ENCODE measurements at regions not wholly inside any gene's neighbourhood (a gene's known extent, or its start where the extent isn't known, plus 50 kb on each side); places are given as distances from the start of the nearest gene placed in this dataset.

- no peak for DNase-seq (ENCODE audit: low spot score)
These were observed 389.9 kb downstream of the PLPP3 start for GRCh38 chr1:56189454-56189853.

GRCh38 chr1:56188855-56189254, 390.5 kb downstream of the PLPP3 start:
- DNase-seq (ENCODE audit: low spot score), result no peak

- no peak for DNase-seq (ENCODE audit: low spot score)
These were observed 391.1 kb downstream of the PLPP3 start for GRCh38 chr1:56188221-56188620.

- no peak for DNase-seq (ENCODE audit: low spot score)
These were observed 392.0 kb downstream of the PLPP3 start for GRCh38 chr1:56187405-56187804.

- no peak for DNase-seq (ENCODE audit: low spot score)
These were observed 393.9 kb downstream of the PLPP3 start for GRCh38 chr1:56185493-56185892.

- no peak for DNase-seq (ENCODE audit: low spot score)
These were observed 396.2 kb downstream of the PLPP3 start for GRCh38 chr1:56183151-56183550.

- no peak for DNase-seq (ENCODE audit: low spot score)
These were observed 398.7 kb downstream of the PLPP3 start for GRCh38 chr1:56180520-56181190.

GRCh38 chr1:56179543-56179942, 399.8 kb downstream of the PLPP3 start:
- no peak for DNase-seq (ENCODE audit: low spot score)

GRCh38 chr1:56175211-56175610, 404.2 kb downstream of the PLPP3 start:
- DNase-seq (ENCODE audit: low spot score), result no peak

- no peak for DNase-seq (ENCODE audit: low spot score)
These were observed 405.0 kb downstream of the PLPP3 start for GRCh38 chr1:56174176-56174885.

- no peak for DNase-seq (ENCODE audit: low spot score)
These were observed 405.6 kb downstream of the PLPP3 start for GRCh38 chr1:56173736-56174135.

- no peak for DNase-seq (ENCODE audit: low spot score)
These were observed 407.7 kb downstream of the PLPP3 start for GRCh38 chr1:56171670-56172069.

- no peak for DNase-seq (ENCODE audit: low spot score)
These were observed 408.5 kb downstream of the PLPP3 start for GRCh38 chr1:56170784-56171320.

GRCh38 chr1:56169856-56170255, 409.5 kb downstream of the PLPP3 start:
- DNase-seq (ENCODE audit: low spot score), result no peak

GRCh38 chr1:56168176-56168575, 411.2 kb downstream of the PLPP3 start:
- DNase-seq (ENCODE audit: low spot score), result no peak

GRCh38 chr1:56167596-56167995, 411.8 kb downstream of the PLPP3 start:
- no peak for DNase-seq (ENCODE audit: low spot score)

- no peak for DNase-seq (ENCODE audit: low spot score)
These were observed 418.5 kb downstream of the PLPP3 start for GRCh38 chr1:56160773-56161315.

GRCh38 chr1:56156971-56157876, 422.1 kb downstream of the PLPP3 start:
- DNase-seq (ENCODE audit: low spot score), result no peak

GRCh38 chr1:56153276-56153675, 426.1 kb downstream of the PLPP3 start:
- DNase-seq (ENCODE audit: low spot score), result no peak

GRCh38 chr1:56152635-56153034, 426.7 kb downstream of the PLPP3 start:
- no peak for DNase-seq (ENCODE audit: low spot score)

GRCh38 chr1:56151402-56151801, 428.0 kb downstream of the PLPP3 start:
- no peak for DNase-seq (ENCODE audit: low spot score)

Data from LoVo (cell line).